22Rv1 (cell line): ENCODE measurements at regions not wholly inside any gene's neighbourhood (a gene's known extent, or its start where the extent isn't known, plus 50 kb on each side); places are given as distances from the start of the nearest gene placed in this dataset.

Source experiments
- H3K27ac ChIP-seq: fragments of 450-650 bp; 2 replicates; pipeline ENCODE4 v1.5.1; 2017
- ZFX ChIP-seq: fragments of 450-650 bp; IDR thresholded peaks from 2 replicates; pipeline ENCODE4 v1.6.1; 2017; ENCODE audit warnings: antibody characterized with exemption, borderline replicate concordance
- TF ChIP-seq, protein P1 (sequence below): fragments of 450-650 bp; IDR thresholded peaks from 2 replicates; pipeline ENCODE4 v1.5.1; 2017; ENCODE audit warnings: mild to moderate bottlenecking

DNA sequence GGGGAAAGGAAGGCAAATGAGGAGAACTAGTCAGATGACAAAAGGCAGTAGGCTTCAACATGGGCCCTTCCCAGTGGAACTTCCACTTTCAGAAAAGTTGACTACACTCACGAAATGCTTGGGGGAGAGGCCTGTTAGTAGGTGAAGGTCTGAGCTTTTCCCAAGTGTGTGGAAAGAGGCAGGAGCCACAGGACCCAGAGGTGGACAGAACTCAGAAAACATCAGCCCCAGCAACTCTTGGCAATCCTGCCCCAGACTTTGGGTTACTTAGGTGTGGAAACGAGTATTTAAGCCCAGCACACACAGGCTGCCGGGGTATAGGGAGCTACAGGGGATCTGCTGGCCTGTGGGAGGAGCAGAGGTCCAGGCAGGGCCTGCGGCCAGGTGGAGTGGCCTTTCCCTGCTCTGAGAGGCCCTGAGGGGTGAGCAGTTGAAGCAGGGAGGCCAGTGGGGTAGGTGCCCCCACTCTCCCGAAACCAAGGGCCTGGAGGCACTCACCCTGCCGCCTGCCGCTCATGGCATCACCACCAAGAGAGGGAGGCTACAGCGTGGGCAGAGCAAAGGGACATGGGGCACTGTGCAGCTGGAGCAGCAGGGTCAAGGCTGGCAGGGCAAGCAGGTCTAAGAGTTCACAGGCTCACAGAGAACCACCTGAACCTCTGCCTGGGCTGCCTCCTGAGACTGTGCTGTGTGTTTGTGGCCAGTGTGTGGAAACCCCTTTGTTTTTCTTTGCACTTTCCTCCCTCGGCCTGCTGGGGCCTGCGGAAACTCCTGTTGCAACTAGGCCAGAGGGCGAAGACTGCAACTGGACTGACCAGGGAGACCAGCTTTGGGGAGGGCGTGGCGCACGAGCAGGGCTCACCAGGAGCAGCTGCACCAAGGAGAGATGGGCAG, 130.7 kb upstream of the SERTAD2 start:
- H3K27ac ChIP-seq: no peak overlapping the region
- TF ChIP-seq ZFX: no peak
- TF ChIP-seq, protein P1, sequence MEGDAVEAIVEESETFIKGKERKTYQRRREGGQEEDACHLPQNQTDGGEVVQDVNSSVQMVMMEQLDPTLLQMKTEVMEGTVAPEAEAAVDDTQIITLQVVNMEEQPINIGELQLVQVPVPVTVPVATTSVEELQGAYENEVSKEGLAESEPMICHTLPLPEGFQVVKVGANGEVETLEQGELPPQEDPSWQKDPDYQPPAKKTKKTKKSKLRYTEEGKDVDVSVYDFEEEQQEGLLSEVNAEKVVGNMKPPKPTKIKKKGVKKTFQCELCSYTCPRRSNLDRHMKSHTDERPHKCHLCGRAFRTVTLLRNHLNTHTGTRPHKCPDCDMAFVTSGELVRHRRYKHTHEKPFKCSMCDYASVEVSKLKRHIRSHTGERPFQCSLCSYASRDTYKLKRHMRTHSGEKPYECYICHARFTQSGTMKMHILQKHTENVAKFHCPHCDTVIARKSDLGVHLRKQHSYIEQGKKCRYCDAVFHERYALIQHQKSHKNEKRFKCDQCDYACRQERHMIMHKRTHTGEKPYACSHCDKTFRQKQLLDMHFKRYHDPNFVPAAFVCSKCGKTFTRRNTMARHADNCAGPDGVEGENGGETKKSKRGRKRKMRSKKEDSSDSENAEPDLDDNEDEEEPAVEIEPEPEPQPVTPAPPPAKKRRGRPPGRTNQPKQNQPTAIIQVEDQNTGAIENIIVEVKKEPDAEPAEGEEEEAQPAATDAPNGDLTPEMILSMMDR: no peak

- H3K27ac ChIP-seq: no peak overlapping the region
- TF ChIP-seq ZFX: no peak
- TF ChIP-seq, protein P1: no peak
These were observed 131.5 kb upstream of the SERTAD2 start for GRCh38 chr2:64785245-64785644.

GRCh38 chr2:64786343-64787018, 132.8 kb upstream of the SERTAD2 start:
- no peak for TF ChIP-seq ZFX
- TF ChIP-seq, protein P1: no peak
- no peak overlapping the region for H3K27ac ChIP-seq

DNA sequence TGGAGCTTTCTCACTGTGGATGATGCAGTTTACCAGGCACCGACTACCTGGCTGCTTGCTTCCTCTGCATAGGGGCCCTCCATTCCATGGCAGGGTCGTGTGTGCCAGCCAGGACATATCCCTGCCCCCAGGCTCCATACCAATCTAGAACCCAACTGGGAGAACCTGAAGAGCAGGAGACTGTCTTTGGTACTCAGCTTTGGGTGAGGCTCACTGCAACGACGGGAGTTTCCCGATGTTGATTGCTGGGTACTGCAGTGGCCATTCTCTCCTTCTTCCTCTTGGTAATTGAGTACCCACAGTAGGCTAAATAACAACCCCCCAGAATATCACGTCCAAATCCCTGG, 133.3 kb upstream of the SERTAD2 start:
- no peak overlapping the region for H3K27ac ChIP-seq
- TF ChIP-seq ZFX: no peak
- TF ChIP-seq, protein P1: no peak

DNA sequence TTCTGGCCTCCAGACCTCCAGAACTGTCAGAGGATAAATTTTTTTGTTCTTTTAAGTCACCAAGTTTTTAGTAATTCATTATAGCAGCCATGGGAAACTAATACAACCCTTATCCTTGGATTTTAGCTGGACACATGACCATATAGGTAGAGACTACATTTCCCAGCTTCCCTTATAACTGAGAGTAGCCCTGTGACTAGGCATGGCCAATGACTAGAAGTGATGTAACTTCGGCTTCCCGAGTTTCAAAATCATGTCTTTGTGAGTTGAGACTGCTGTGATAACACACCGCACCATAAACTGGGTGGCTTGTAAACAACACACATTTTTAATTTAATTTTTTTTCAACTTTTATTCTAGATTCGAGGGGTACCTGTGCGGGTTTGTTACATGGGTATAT, 134.0 kb upstream of the SERTAD2 start:
- TF ChIP-seq ZFX: no peak
- TF ChIP-seq, protein P1: no peak
- no peak overlapping the region for H3K27ac ChIP-seq

- H3K27ac ChIP-seq: peak overlapping the region; percentile 65
- TF ChIP-seq, protein P1: no peak
- no peak for TF ChIP-seq ZFX
These were observed 136.0 kb upstream of the SERTAD2 start for GRCh38 chr2:64789466-64790320.
